GM12878 (cell line): ENCODE measurements at regions not wholly inside any gene's neighbourhood (a gene's known extent, or its start where the extent isn't known, plus 50 kb on each side); places are given as distances from the start of the nearest gene placed in this dataset.

Source experiments
- ATAC-seq: fragments of 200-7000 bp; cut with Tn5 transposase; 3 replicates; pipeline ENCODE4 v1.9.1; 2020; ENCODE audit warnings: mild to moderate bottlenecking, moderate library complexity
- BruUV-seq: library from RNA; stranded (reverse); fragments of 400-500 nt; replicated peaks from 2 replicates; lab custom pipeline; 2021; lab: Mats Ljungman, UMichigan
- CTCF ChIA-PET: fragments of 300-600 bp; sonication (Branson Sonifier 250); formaldehyde crosslinking; extraction: SDS; loops from one replicate; lab custom pipeline; 2021; ENCODE audit warnings: inconsistent platforms; lab: Yijun Ruan, JAX
- POLR2A ChIA-PET: fragments of 350-600 bp; formaldehyde crosslinking; extraction: SDS; loops from one replicate; lab custom pipeline; 2021; ENCODE audit warnings: inconsistent platforms; lab: Charles Lee
- RAD21 ChIA-PET: fragments of 300-600 bp; sonication (Branson Sonifier 250); formaldehyde crosslinking; loops from one replicate; lab custom pipeline; 2023; ENCODE audit warnings: antibody characterized with exemption; ENCODE audit not compliant: unreplicated experiment; lab: Charles Lee
- SMC1A ChIA-PET: fragments of 300-600 bp; sonication (Branson Sonifier 250); formaldehyde crosslinking; loops from one replicate; lab custom pipeline; 2023; ENCODE audit not compliant: unreplicated experiment, uncharacterized antibody; lab: Charles Lee
- DNase-seq: peaks from one replicate; pipeline ENCODE4 v3.0.0-alpha.2; 2011; ENCODE audit warnings: low read depth, low spot score
- FAIRE-seq: peaks from 3 replicates; lab custom pipeline; 2011; peaks lifted over from hg19 to GRCh38; lab: Jason Lieb, UNC
- H2AFZ ChIP-seq: 2 replicates; pipeline ENCODE4 v1.6.0; 2011; ENCODE audit warnings: low read depth, low read length, control low read depth; ENCODE audit not compliant: control insufficient read depth
- H3K27ac ChIP-seq: 2 replicates; pipeline ENCODE4 v1.5.1; 2011; ENCODE audit warnings: control low read depth; ENCODE audit not compliant: control insufficient read depth, insufficient read depth
- H3K27me3 ChIP-seq, 2 experiments: replicated peaks in 1 of 2; 2 replicates each; pipeline versions ENCODE4 v1.6.0 to v1.6.1; 2011; ENCODE audit warnings: low read length in 1 of 2; ENCODE audit not compliant: control insufficient read depth in 2 of 2, insufficient read depth in 2 of 2
- H3K36me3 ChIP-seq, 2 experiments: 2 replicates each; pipeline ENCODE4 v1.5.1; 2011; ENCODE audit warnings: low read length in 1 of 2; ENCODE audit not compliant: control insufficient read depth in 2 of 2, insufficient read depth in 2 of 2
- H3K4me1 ChIP-seq: 2 replicates; pipeline ENCODE4 v1.6.1; 2011; ENCODE audit warnings: mild to moderate bottlenecking, low read length, moderate library complexity, mixed read lengths; ENCODE audit not compliant: control insufficient read depth, insufficient read depth
- H3K4me2 ChIP-seq: 2 replicates; pipeline ENCODE4 v1.6.0; 2011; ENCODE audit warnings: control low read depth; ENCODE audit not compliant: control insufficient read depth, insufficient read depth
- H3K4me3 ChIP-seq: fragments of 200-600 bp; sonication (generic); 2 replicates; pipeline ENCODE4 v1.5.1; 2016
- H3K79me2 ChIP-seq: 2 replicates; pipeline ENCODE4 v1.6.0; 2011; ENCODE audit warnings: low read length; ENCODE audit not compliant: control insufficient read depth, insufficient read depth
- H3K9ac ChIP-seq: 2 replicates; pipeline ENCODE4 v1.8.0; 2011; ENCODE audit warnings: low read length, control low read depth, mixed read lengths; ENCODE audit not compliant: control insufficient read depth, insufficient read depth
- H3K9me3 ChIP-seq: replicated peaks from 3 replicates; pipeline ENCODE4 v1.5.1; 2011; ENCODE audit warnings: mild to moderate bottlenecking, low read length; ENCODE audit not compliant: control insufficient read depth, insufficient read depth
- H4K20me1 ChIP-seq: 2 replicates; pipeline ENCODE4 v1.6.0; 2011; ENCODE audit not compliant: control insufficient read depth, insufficient read depth
- ESRRA ChIP-seq: IDR thresholded peaks from 2 replicates; pipeline ENCODE4 v1.6.1; 2012; ENCODE audit warnings: mild to moderate bottlenecking, low read length, improper control_type of control experiment
- IKZF1 ChIP-seq: fragments of 450-650 bp; conservative IDR thresholded peaks from 2 replicates; pipeline ENCODE4 v1.6.1; 2017; ENCODE audit warnings: antibody characterized with exemption, mild to moderate bottlenecking
- KAT2A ChIP-seq: conservative IDR thresholded peaks from 2 replicates; pipeline ENCODE4 v1.6.1; 2011; ENCODE audit warnings: low read depth, low read length; ENCODE audit not compliant: control insufficient read depth
- MEF2A ChIP-seq: IDR thresholded peaks from 2 replicates; pipeline ENCODE4 v1.6.1; 2011; ENCODE audit warnings: low read depth, mild to moderate bottlenecking, low read length, moderate library complexity; ENCODE audit not compliant: insufficient read depth
- MYC ChIP-seq: IDR thresholded peaks from 2 replicates; pipeline ENCODE4 v1.6.1; 2011; ENCODE audit warnings: mild to moderate bottlenecking, low read length, moderate library complexity, inconsistent platforms; ENCODE audit not compliant: insufficient read depth, insufficient replicate concordance, insufficient read length, severe bottlenecking
- SMARCA5 ChIP-seq: fragments of 450-650 bp; IDR thresholded peaks from 2 replicates; pipeline ENCODE4 v1.6.1; 2017; ENCODE audit warnings: mild to moderate bottlenecking
- SUPT20H ChIP-seq: IDR thresholded peaks from 2 replicates; pipeline ENCODE4 v1.6.1; 2011; ENCODE audit warnings: low read depth, mild to moderate bottlenecking, low read length, moderate library complexity, borderline replicate concordance; ENCODE audit not compliant: control insufficient read depth
- WGBS: methylation state at CpG from one replicate; pipeline ENCODE4 v1.1.6; 2016; ENCODE audit warnings: low lambda C conversion rate; ENCODE audit not compliant: insufficient replicate concordance, insufficient coverage; ENCODE audit errors: missing lambda C conversion rate; 5-methylcytosine and 5-hydroxymethylcytosine counted together
- in situ Hi-C: fragments of 300-500 bp; cut with MboI; formaldehyde crosslinking; loops from 9 replicates; pipeline ENCODE4 v1.14.3; 2018; ENCODE audit warnings: mixed read lengths
- intact Hi-C: fragments of 100-400 bp; cut with micrococcal nuclease; formaldehyde crosslinking; loops from one replicate; pipeline ENCODE4 v1.14.2; 2022; ENCODE audit not compliant: unreplicated experiment
- TF ChIP-seq, protein P1 (sequence below): IDR thresholded peaks from 2 replicates; pipeline ENCODE4 v1.6.1; 2011; ENCODE audit warnings: borderline replicate concordance, low read depth, mild to moderate bottlenecking, moderate library complexity, mixed read lengths, low read length; ENCODE audit not compliant: insufficient read depth; ENCODE audit errors: extremely low read length

DNA sequence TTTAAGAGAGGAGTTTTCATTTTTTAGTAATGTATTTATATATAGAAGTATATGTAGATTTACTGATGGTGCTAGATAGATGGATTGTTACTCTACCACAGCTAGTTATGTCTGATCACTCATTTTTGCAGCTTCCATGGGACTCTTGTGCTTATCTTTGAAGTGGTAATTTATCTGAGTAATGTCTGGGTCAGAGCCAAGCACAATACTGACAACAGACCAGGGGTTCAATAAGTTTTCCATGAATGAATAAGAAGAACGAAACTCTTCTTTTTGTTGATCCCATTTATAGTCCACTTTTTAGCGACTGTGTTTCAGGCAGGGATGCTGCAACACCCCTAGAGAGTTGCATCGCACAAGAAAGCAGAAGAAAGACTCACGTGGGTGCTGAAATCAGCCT, 935.2 kb downstream of the PLA2G4A start:
- H3K9ac ChIP-seq, result no peak overlapping the region
- no peak overlapping the region for H3K4me2 ChIP-seq
- RAD21 ChIA-PET, result no interaction called here
- WGBS, result 8% methylated on average over 4 of the region's 4 CpGs
- H3K79me2 ChIP-seq, result no peaks in the 10 kb centered on the region
- CTCF ChIA-PET, result no interaction called here
- no peak overlapping the region for H3K27ac ChIP-seq
- TF ChIP-seq IKZF1, result no peak
- no peak for TF ChIP-seq SMARCA5
- TF ChIP-seq KAT2A, result no peak
- TF ChIP-seq, protein P1, sequence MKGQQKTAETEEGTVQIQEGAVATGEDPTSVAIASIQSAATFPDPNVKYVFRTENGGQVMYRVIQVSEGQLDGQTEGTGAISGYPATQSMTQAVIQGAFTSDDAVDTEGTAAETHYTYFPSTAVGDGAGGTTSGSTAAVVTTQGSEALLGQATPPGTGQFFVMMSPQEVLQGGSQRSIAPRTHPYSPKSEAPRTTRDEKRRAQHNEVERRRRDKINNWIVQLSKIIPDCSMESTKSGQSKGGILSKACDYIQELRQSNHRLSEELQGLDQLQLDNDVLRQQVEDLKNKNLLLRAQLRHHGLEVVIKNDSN, result no peak
- no peak for TF ChIP-seq MYC
- no peak for TF ChIP-seq MEF2A
- TF ChIP-seq SUPT20H, result no peak
- no peak for TF ChIP-seq ESRRA
- no peaks in the 10 kb centered on the region for H3K4me1 ChIP-seq
- H2AFZ ChIP-seq, result no peak overlapping the region
- no peaks in the 10 kb centered on the region for H3K36me3 ChIP-seq
- no peaks in the 10 kb centered on the region for H3K9me3 ChIP-seq
- FAIRE-seq, result no peak
- intact Hi-C loops, result no loop called here
- POLR2A ChIA-PET, result no interaction called here
- SMC1A ChIA-PET, result no interaction called here
- in situ Hi-C loops, result no loop called here
- no TSS peak for BruUV-seq
- DNase-seq, result no peak
- no peak for ATAC-seq
- H4K20me1 ChIP-seq, result no peaks in the 10 kb centered on the region
- H3K4me3 ChIP-seq, result no peak overlapping the region
- no peaks in the 10 kb centered on the region; a peak in 1 of 4 replicates for H3K27me3 ChIP-seq
